ENCODE measurements at regions not wholly inside any gene's neighbourhood (a gene's known extent, or its start where the extent isn't known, plus 50 kb on each side); places are given as distances from the start of the nearest gene placed in this dataset.

DNA sequence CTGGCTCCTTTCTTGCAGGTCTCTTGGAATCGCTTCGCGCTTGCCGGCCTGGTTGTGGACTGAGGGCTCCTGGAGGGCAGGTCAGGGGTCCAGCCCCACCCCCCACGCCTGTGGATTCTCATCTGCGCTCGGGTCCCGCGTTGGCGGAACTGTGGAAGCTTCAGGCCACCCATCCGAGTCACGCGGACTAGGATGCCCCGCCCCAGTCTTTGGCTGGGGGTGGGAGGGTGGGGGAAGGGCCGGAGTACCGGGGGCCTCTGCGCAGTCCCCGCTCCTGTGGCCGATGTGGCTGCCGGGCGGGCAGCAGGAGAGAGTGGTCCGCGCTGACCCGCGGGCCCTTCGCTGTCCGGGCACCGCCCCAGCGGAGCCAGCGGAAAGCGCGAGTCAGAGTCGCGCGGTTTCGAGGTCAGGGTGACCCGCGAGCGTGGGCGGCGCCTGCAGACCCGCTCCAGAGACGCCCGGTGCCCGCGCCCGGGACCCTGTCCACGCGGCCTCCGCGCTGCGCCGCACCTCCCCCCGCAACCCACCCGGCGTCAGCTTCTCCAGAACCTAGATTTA lies 114.2 kb downstream of the KLF13 start:
- Histone ChIP-seq H3K36me3 (ENCODE audit: control insufficient read depth, insufficient read depth, low read length) (no peaks in the 10 kb centered on the region), H3K27ac (ENCODE audit: low read depth, low read length, severe bottlenecking) (no peak overlapping the region), H3K4me1 (ENCODE audit: control insufficient read depth, insufficient read depth, low read length, poor library complexity, severe bottlenecking) (peaks cover 22% of the 10 kb centered on the region), H3K4me3 (ENCODE audit: extremely low read depth, insufficient read depth, low read length, poor library complexity, severe bottlenecking) (peak overlapping the region; percentile 18), H3K9me3 (ENCODE audit: control insufficient read depth, low read length) (no peaks in the 10 kb centered on the region)
- 11 to 13% methylated on average over 24 to 39 of the region's 56 CpGs for WGBS, 2 experiments (ENCODE audit: insufficient coverage in 2 of 2)

- Histone ChIP-seq H3K36me3 (ENCODE audit: control insufficient read depth, insufficient read depth, low read length) (no peaks in the 10 kb centered on the region), H3K27ac (ENCODE audit: low read depth, low read length, severe bottlenecking) (no peak overlapping the region), H3K4me3 (ENCODE audit: extremely low read depth, insufficient read depth, low read length, poor library complexity, severe bottlenecking) (no peak overlapping the region), H3K4me1 (ENCODE audit: control insufficient read depth, insufficient read depth, low read length, poor library complexity, severe bottlenecking) (peaks cover 21% of the 10 kb centered on the region), H3K9me3 (ENCODE audit: control insufficient read depth, low read length) (no peaks in the 10 kb centered on the region)
- WGBS, 2 experiments (ENCODE audit: insufficient coverage in 2 of 2) = 76 to 82% methylated on average over 7 of the region's 9 CpGs
These were observed 115.6 kb downstream of the KLF13 start for GRCh38 chr15:31442226-31442625.

- WGBS, 2 experiments (ENCODE audit: insufficient coverage in 2 of 2) = 57 to 66% methylated on average over 3 of the region's 4 CpGs
- H3K4me1 ChIP-seq (ENCODE audit: control insufficient read depth, insufficient read depth, low read length, poor library complexity, severe bottlenecking) = peaks cover 21% of the 10 kb centered on the region
- H3K4me3 ChIP-seq (ENCODE audit: extremely low read depth, insufficient read depth, low read length, poor library complexity, severe bottlenecking) = no peak overlapping the region
- no peaks in the 10 kb centered on the region for H3K36me3 ChIP-seq (ENCODE audit: control insufficient read depth, insufficient read depth, low read length)
- no peak overlapping the region for H3K27ac ChIP-seq (ENCODE audit: low read depth, low read length, severe bottlenecking)
- H3K9me3 ChIP-seq (ENCODE audit: control insufficient read depth, low read length) = no peaks in the 10 kb centered on the region
These were observed 116.1 kb downstream of the KLF13 start for GRCh38 chr15:31442699-31443111.

- Histone ChIP-seq H3K36me3 (ENCODE audit: control insufficient read depth, insufficient read depth, low read length) (no peaks in the 10 kb centered on the region), H3K4me1 (ENCODE audit: control insufficient read depth, insufficient read depth, low read length, poor library complexity, severe bottlenecking) (peaks cover 24% of the 10 kb centered on the region), H3K9me3 (ENCODE audit: control insufficient read depth, low read length) (no peaks in the 10 kb centered on the region), H3K27ac (ENCODE audit: low read depth, low read length, severe bottlenecking) (no peak overlapping the region), H3K4me3 (ENCODE audit: extremely low read depth, insufficient read depth, low read length, poor library complexity, severe bottlenecking) (no peak overlapping the region)
- 93 to 95% methylated on average over 2 to 3 of the region's 3 CpGs for WGBS, 2 experiments (ENCODE audit: insufficient coverage in 2 of 2)
These were observed 118.2 kb downstream of the KLF13 start for GRCh38 chr15:31444844-31445243.

DNA sequence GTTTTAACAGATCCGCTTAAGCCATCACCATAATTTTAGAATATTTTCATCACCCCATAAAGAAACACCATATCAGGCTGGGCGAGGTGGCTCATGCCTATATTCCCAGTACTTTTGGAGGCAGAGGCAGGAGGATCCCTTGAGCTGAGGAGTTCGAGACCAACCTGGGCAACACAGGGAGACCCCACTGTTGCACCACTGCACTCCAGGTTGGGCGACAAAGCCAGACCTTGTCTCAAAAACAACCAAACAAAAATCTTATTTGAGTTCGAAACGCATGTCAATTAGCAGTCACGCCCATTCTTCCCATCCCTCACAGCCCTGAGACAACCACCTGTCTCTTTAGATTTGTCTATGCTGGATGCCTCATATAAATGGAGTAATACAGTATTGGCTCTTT lies 119.9 kb downstream of the KLF13 start:
- H3K4me3 ChIP-seq (ENCODE audit: extremely low read depth, insufficient read depth, low read length, poor library complexity, severe bottlenecking) = no peak overlapping the region
- no peak overlapping the region for H3K27ac ChIP-seq (ENCODE audit: low read depth, low read length, severe bottlenecking)
- H3K36me3 ChIP-seq (ENCODE audit: control insufficient read depth, insufficient read depth, low read length) = no peaks in the 10 kb centered on the region
- no peaks in the 10 kb centered on the region for H3K9me3 ChIP-seq (ENCODE audit: control insufficient read depth, low read length)
- peaks cover 24% of the 10 kb centered on the region for H3K4me1 ChIP-seq (ENCODE audit: control insufficient read depth, insufficient read depth, low read length, poor library complexity, severe bottlenecking)
- 88 to 94% methylated on average over 1 to 3 of the region's 7 CpGs for WGBS, 2 experiments (ENCODE audit: insufficient coverage in 2 of 2)

DNA sequence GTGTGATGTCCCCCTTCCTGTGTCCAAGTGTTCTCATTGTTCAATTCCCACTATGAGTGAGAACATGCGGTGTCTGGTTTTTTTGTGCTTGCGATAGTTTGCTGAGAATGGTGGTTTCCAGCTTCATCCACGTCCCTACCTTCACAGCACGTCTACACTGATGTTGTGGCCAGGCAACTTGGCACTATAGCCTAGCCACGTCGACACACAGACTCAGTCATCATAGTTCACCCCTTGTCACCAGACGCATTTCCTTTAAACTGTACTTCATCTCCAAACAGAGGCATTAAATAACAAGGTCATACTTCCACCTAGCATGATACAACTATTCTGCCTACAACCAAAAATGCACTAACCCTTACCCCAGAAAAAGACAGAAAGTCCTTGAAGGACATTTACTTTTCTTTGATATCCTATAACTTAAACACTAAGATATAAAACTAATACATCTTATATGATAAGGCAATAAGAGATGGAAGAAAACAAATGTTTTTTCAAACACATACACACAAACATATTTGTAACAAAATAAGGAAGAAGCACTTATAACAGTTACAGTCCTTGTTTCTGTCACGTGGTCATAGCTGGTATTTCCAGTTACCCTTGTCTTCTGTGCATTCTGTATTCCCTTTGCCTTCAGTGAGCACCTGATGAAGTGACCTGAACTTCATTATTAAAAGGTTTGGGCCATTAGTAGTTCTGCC lies 121.4 kb downstream of the KLF13 start:
- no peak overlapping the region for H3K27ac ChIP-seq (ENCODE audit: low read depth, low read length, severe bottlenecking)
- H3K4me1 ChIP-seq (ENCODE audit: control insufficient read depth, insufficient read depth, low read length, poor library complexity, severe bottlenecking) = peaks cover 9% of the 10 kb centered on the region
- H3K4me3 ChIP-seq (ENCODE audit: extremely low read depth, insufficient read depth, low read length, poor library complexity, severe bottlenecking) = no peak overlapping the region
- H3K9me3 ChIP-seq (ENCODE audit: control insufficient read depth, low read length) = no peaks in the 10 kb centered on the region
- 87 to 97% methylated on average over 8 of the region's 8 CpGs for WGBS, 2 experiments (ENCODE audit: insufficient coverage in 2 of 2)
- no peaks in the 10 kb centered on the region for H3K36me3 ChIP-seq (ENCODE audit: control insufficient read depth, insufficient read depth, low read length)

DNA sequence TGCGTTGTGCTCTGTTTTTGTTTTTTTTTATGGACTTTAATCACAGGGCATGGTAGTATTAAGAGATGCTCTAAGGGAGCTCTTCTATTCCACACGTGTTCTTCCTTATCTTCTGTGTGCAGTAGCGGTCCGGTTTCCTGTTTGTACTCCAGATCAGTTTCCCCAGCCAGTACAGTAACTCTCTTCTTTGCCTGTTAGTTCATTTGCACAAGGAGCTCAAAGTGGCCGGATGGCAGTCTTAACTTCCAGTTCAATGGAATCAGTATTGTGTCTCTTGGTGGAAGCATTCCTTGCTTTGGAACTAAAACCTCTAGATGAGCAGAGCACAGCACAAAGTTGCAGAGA lies 122.0 kb downstream of the KLF13 start:
- Histone ChIP-seq H3K27ac (ENCODE audit: low read depth, low read length, severe bottlenecking) (no peak overlapping the region), H3K4me3 (ENCODE audit: extremely low read depth, insufficient read depth, low read length, poor library complexity, severe bottlenecking) (no peak overlapping the region), H3K4me1 (ENCODE audit: control insufficient read depth, insufficient read depth, low read length, poor library complexity, severe bottlenecking) (peaks cover 8% of the 10 kb centered on the region), H3K36me3 (ENCODE audit: control insufficient read depth, insufficient read depth, low read length) (no peaks in the 10 kb centered on the region), H3K9me3 (ENCODE audit: control insufficient read depth, low read length) (no peaks in the 10 kb centered on the region)
- WGBS, 2 experiments (ENCODE audit: insufficient coverage in 2 of 2) = 81 to 100% methylated on average over 4 of the region's 5 CpGs

DNA sequence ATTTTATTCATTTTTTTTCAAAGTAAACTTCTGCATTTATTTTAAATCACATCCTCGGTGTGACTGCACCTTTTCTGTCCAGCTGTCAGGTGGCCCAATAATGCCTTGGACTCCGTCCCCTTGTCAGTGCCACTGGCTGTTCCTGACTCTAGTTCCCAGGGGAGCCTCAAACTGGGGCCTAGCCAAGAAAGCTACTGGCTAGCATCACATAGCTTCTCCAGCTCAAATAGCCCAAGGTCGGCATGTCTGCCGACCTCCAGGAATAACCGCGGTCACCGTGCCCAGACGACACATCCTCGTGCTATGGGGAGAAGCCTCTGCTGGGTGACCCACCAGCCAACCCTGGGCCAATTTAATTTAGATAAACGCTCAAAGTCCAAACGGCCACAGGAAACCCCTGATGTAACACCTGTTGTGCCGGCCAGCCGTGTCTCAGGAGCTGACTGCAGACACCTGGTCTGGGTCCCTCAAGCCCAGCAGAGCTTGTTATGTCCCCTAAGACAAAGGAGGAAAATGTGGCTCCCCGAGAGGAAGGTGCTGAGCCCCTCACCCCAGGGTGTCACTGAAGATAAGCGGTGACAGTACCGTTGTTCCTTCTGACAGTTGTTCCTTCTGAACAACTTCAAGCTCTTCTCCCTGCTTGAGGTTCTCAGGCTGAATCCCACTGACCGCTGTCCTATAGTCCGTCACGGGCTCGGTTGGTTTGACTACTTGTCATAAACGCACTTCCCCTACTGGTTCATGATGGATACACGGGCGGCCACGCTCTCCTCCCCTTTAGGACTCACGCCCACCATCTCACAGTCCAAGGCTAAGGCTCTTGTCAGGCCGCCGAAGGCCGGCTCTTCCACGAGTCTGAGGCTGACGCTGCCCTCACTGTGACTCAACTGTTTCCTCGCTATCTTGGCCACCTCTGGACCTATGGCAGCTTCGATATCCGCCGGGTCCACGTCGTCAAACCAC lies 126.2 kb downstream of the KLF13 start:
- 94% methylated on average over 34 to 36 of the region's 36 CpGs for WGBS, 2 experiments (ENCODE audit: insufficient coverage in 2 of 2)

GRCh38 chr15:31453558-31454318 lies 127.1 kb downstream of the KLF13 start:
- Histone ChIP-seq H3K9me3 (ENCODE audit: control insufficient read depth, low read length) (no peaks in the 10 kb centered on the region), H3K4me1 (ENCODE audit: control insufficient read depth, insufficient read depth, low read length, poor library complexity, severe bottlenecking) (peaks cover 16% of the 10 kb centered on the region), H3K36me3 (ENCODE audit: control insufficient read depth, insufficient read depth, low read length) (no peaks in the 10 kb centered on the region), H3K4me3 (ENCODE audit: extremely low read depth, insufficient read depth, low read length, poor library complexity, severe bottlenecking) (no peak overlapping the region), H3K27ac (ENCODE audit: low read depth, low read length, severe bottlenecking) (no peak overlapping the region)
- 88 to 97% methylated on average over 21 to 26 of the region's 29 CpGs for WGBS, 2 experiments (ENCODE audit: insufficient coverage in 2 of 2)

More for the DNA sequence above, 126.2 kb downstream of the KLF13 start:
- Histone ChIP-seq H3K4me3 (ENCODE audit: extremely low read depth, insufficient read depth, low read length, poor library complexity, severe bottlenecking) (no peak overlapping the region), H3K9me3 (ENCODE audit: control insufficient read depth, low read length) (no peaks in the 10 kb centered on the region), H3K36me3 (ENCODE audit: control insufficient read depth, insufficient read depth, low read length) (no peaks in the 10 kb centered on the region), H3K4me1 (ENCODE audit: control insufficient read depth, insufficient read depth, low read length, poor library complexity, severe bottlenecking) (peaks cover 15% of the 10 kb centered on the region), H3K27ac (ENCODE audit: low read depth, low read length, severe bottlenecking) (no peak overlapping the region)

GRCh38 chr15:31455499-31455898 lies 128.9 kb downstream of the KLF13 start:
- Histone ChIP-seq H3K4me3 (ENCODE audit: extremely low read depth, insufficient read depth, low read length, poor library complexity, severe bottlenecking) (no peak overlapping the region), H3K36me3 (ENCODE audit: control insufficient read depth, insufficient read depth, low read length) (no peaks in the 10 kb centered on the region), H3K4me1 (ENCODE audit: control insufficient read depth, insufficient read depth, low read length, poor library complexity, severe bottlenecking) (peaks cover 15% of the 10 kb centered on the region), H3K9me3 (ENCODE audit: control insufficient read depth, low read length) (no peaks in the 10 kb centered on the region), H3K27ac (ENCODE audit: low read depth, low read length, severe bottlenecking) (no peak overlapping the region)
- no CpG with 5 or more reads among the region's 1 CpG for WGBS, 2 experiments (ENCODE audit: insufficient coverage in 2 of 2)

Measured in mesodermal cell (in vitro differentiated cells).